ENCODE measurements at regions not wholly inside any gene's neighbourhood (a gene's known extent, or its start where the extent isn't known, plus 50 kb on each side); places are given as distances from the start of the nearest gene placed in this dataset.
A peak's percentile ranks its signal among the peaks of the same experiment; 100 is the strongest.

GRCh38 chr9:95796029-95796428 lies 79.5 kb upstream of the ERCC6L2 start:
- Histone ChIP-seq H3K9me3 (ENCODE audit: control insufficient read depth in 2 of 2, low read length in 2 of 2) (no peaks in the 10 kb centered on the region), H3K4me3 (ENCODE audit: low read depth, low read length) (no peak overlapping the region), H3K36me3 (ENCODE audit: control insufficient read depth, insufficient read depth, low read length) (no peaks in the 10 kb centered on the region), H3K27ac (ENCODE audit: insufficient read depth, low read length, poor library complexity, severe bottlenecking) (no peak overlapping the region), H3K4me1 (ENCODE audit: control insufficient read depth, insufficient read depth, low read length, poor library complexity, severe bottlenecking) (no peaks in the 10 kb centered on the region), H3K27me3 (ENCODE audit: control insufficient read depth, insufficient read depth, low read length) (peaks cover 6% of the 10 kb centered on the region)
- H3K4me3 Mint-ChIP-seq: no peak overlapping the region
- no peaks in the 10 kb centered on the region for H3K36me3 Mint-ChIP-seq
- DNase-seq (no peak), ATAC-seq (ENCODE audit: low read depth in 2 of 2) (no peak)
- H3K9me3 Mint-ChIP-seq: peaks cover 0 to 3% (median 0%) of the 10 kb centered on the region in 7 donors
- no peak overlapping the region for H3K27ac Mint-ChIP-seq
- peaks cover 15% of the 10 kb centered on the region for H3K27me3 Mint-ChIP-seq
- no peaks in the 10 kb centered on the region for H3K4me1 Mint-ChIP-seq

- no peaks in the 10 kb centered on the region for H3K36me3 ChIP-seq (ENCODE audit: control insufficient read depth, insufficient read depth, low read length)
Observed at GRCh38 chr9:95793924-95794828, 81.3 kb upstream of the ERCC6L2 start.

GRCh38 chr9:95791695-95792094 lies 83.8 kb upstream of the ERCC6L2 start:
- DNase-seq: no peak
- ATAC-seq (ENCODE audit: low read depth in 2 of 2): no peak
- no peak overlapping the region for H3K4me3 ChIP-seq (ENCODE audit: low read depth, low read length)
- H3K4me1 ChIP-seq (ENCODE audit: control insufficient read depth, insufficient read depth, low read length, poor library complexity, severe bottlenecking): no peaks in the 10 kb centered on the region
- no peaks in the 10 kb centered on the region for H3K27me3 ChIP-seq (ENCODE audit: control insufficient read depth, insufficient read depth, low read length)
- no peak overlapping the region for H3K4me3 Mint-ChIP-seq
- no peaks in the 10 kb centered on the region for H3K36me3 Mint-ChIP-seq
- H3K9me3 ChIP-seq (ENCODE audit: control insufficient read depth in 2 of 2, low read length in 2 of 2): no peaks in the 10 kb centered on the region
- H3K4me1 Mint-ChIP-seq: no peaks in the 10 kb centered on the region
- peaks cover 0 to 3% (median 0%) of the 10 kb centered on the region in 7 donors for H3K9me3 Mint-ChIP-seq
- H3K27me3 Mint-ChIP-seq: no peaks in the 10 kb centered on the region
- H3K36me3 ChIP-seq (ENCODE audit: control insufficient read depth, insufficient read depth, low read length): no peaks in the 10 kb centered on the region
- no peak overlapping the region for H3K27ac ChIP-seq (ENCODE audit: insufficient read depth, low read length, poor library complexity, severe bottlenecking)
- H3K27ac Mint-ChIP-seq: no peak overlapping the region

More at GRCh38 chr9:95793924-95794828, 81.3 kb upstream of the ERCC6L2 start:
- peak overlapping the region in 1 of 3 donors; percentile 49 for H3K27ac Mint-ChIP-seq
- H3K4me3 ChIP-seq (ENCODE audit: low read depth, low read length): no peak overlapping the region
- no peak overlapping the region for H3K27ac ChIP-seq (ENCODE audit: insufficient read depth, low read length, poor library complexity, severe bottlenecking)
- H3K27me3 Mint-ChIP-seq: peaks cover 5% of the 10 kb centered on the region
- H3K4me1 Mint-ChIP-seq: no peaks in the 10 kb centered on the region
- peaks cover 2% of the 10 kb centered on the region for H3K27me3 ChIP-seq (ENCODE audit: control insufficient read depth, insufficient read depth, low read length)
- H3K9me3 Mint-ChIP-seq: peaks cover 0 to 3% (median 0%) of the 10 kb centered on the region in 7 donors
- H3K36me3 Mint-ChIP-seq: no peaks in the 10 kb centered on the region
- no peak for ATAC-seq (ENCODE audit: low read depth in 2 of 2)
- no peaks in the 10 kb centered on the region for H3K9me3 ChIP-seq (ENCODE audit: control insufficient read depth in 2 of 2, low read length in 2 of 2)
- no peak for DNase-seq
- H3K4me1 ChIP-seq (ENCODE audit: control insufficient read depth, insufficient read depth, low read length, poor library complexity, severe bottlenecking): no peaks in the 10 kb centered on the region
- H3K4me3 Mint-ChIP-seq: no peak overlapping the region

- H3K27ac ChIP-seq (ENCODE audit: insufficient read depth, low read length, poor library complexity, severe bottlenecking): no peak overlapping the region
- Mint-ChIP-seq H3K9me3 (peaks cover 0 to 3% (median 0%) of the 10 kb centered on the region in 7 donors), H3K27me3 (no peaks in the 10 kb centered on the region), H3K4me1 (no peaks in the 10 kb centered on the region), H3K36me3 (no peaks in the 10 kb centered on the region), H3K4me3 (no peak overlapping the region), H3K27ac (no peak overlapping the region)
- H3K4me1 ChIP-seq (ENCODE audit: control insufficient read depth, insufficient read depth, low read length, poor library complexity, severe bottlenecking): no peaks in the 10 kb centered on the region
- H3K36me3 ChIP-seq (ENCODE audit: control insufficient read depth, insufficient read depth, low read length): no peaks in the 10 kb centered on the region
- H3K4me3 ChIP-seq (ENCODE audit: low read depth, low read length): no peak overlapping the region
- DNase-seq: no peak
- no peak for ATAC-seq (ENCODE audit: low read depth in 2 of 2)
- H3K27me3 ChIP-seq (ENCODE audit: control insufficient read depth, insufficient read depth, low read length): no peaks in the 10 kb centered on the region
- H3K9me3 ChIP-seq (ENCODE audit: control insufficient read depth in 2 of 2, low read length in 2 of 2): no peaks in the 10 kb centered on the region
Observed at GRCh38 chr9:95791286-95791685, 84.2 kb upstream of the ERCC6L2 start.

GRCh38 chr9:95788521-95788991 lies 86.9 kb upstream of the ERCC6L2 start:
- no peak overlapping the region for H3K4me3 ChIP-seq (ENCODE audit: low read depth, low read length)

GRCh38 chr9:95788021-95788420 lies 87.5 kb upstream of the ERCC6L2 start:
- H3K27ac Mint-ChIP-seq: peak overlapping the region in 1 of 3 donors; percentile 9
- no peak for ATAC-seq (ENCODE audit: low read depth in 2 of 2)
- no peaks in the 10 kb centered on the region for H3K27me3 Mint-ChIP-seq
- H3K36me3 Mint-ChIP-seq: no peaks in the 10 kb centered on the region
- H3K9me3 ChIP-seq (ENCODE audit: control insufficient read depth in 2 of 2, low read length in 2 of 2): no peaks in the 10 kb centered on the region
- DNase-seq: no peak
- no peaks in the 10 kb centered on the region for H3K4me1 ChIP-seq (ENCODE audit: control insufficient read depth, insufficient read depth, low read length, poor library complexity, severe bottlenecking)
- no peaks in the 10 kb centered on the region for H3K36me3 ChIP-seq (ENCODE audit: control insufficient read depth, insufficient read depth, low read length)
- no peaks in the 10 kb centered on the region for H3K4me1 Mint-ChIP-seq
- H3K4me3 ChIP-seq (ENCODE audit: low read depth, low read length): no peak overlapping the region
- H3K27me3 ChIP-seq (ENCODE audit: control insufficient read depth, insufficient read depth, low read length): no peaks in the 10 kb centered on the region
- H3K9me3 Mint-ChIP-seq: peaks cover 0 to 3% (median 0%) of the 10 kb centered on the region in 7 donors
- H3K27ac ChIP-seq (ENCODE audit: insufficient read depth, low read length, poor library complexity, severe bottlenecking): no peak overlapping the region
- no peak overlapping the region for H3K4me3 Mint-ChIP-seq

More at GRCh38 chr9:95788521-95788991, 86.9 kb upstream of the ERCC6L2 start:
- H3K9me3 Mint-ChIP-seq: peaks cover 0 to 3% (median 0%) of the 10 kb centered on the region in 7 donors
- H3K4me1 Mint-ChIP-seq: no peaks in the 10 kb centered on the region
- Histone ChIP-seq H3K36me3 (ENCODE audit: control insufficient read depth, insufficient read depth, low read length) (no peaks in the 10 kb centered on the region), H3K27me3 (ENCODE audit: control insufficient read depth, insufficient read depth, low read length) (no peaks in the 10 kb centered on the region), H3K9me3 (ENCODE audit: control insufficient read depth in 2 of 2, low read length in 2 of 2) (no peaks in the 10 kb centered on the region), H3K27ac (ENCODE audit: insufficient read depth, low read length, poor library complexity, severe bottlenecking) (no peak overlapping the region), H3K4me1 (ENCODE audit: control insufficient read depth, insufficient read depth, low read length, poor library complexity, severe bottlenecking) (no peaks in the 10 kb centered on the region)
- H3K4me3 Mint-ChIP-seq: no peak overlapping the region
- DNase-seq (no peak), ATAC-seq (ENCODE audit: low read depth in 2 of 2) (no peak)
- no peaks in the 10 kb centered on the region for H3K27me3 Mint-ChIP-seq
- no peaks in the 10 kb centered on the region for H3K36me3 Mint-ChIP-seq
- H3K27ac Mint-ChIP-seq: no peak overlapping the region

- H3K9me3 ChIP-seq (ENCODE audit: control insufficient read depth in 2 of 2, low read length in 2 of 2): no peaks in the 10 kb centered on the region
- H3K4me3 ChIP-seq (ENCODE audit: low read depth, low read length): no peak overlapping the region
- no peak for ATAC-seq (ENCODE audit: low read depth in 2 of 2)
- H3K4me1 ChIP-seq (ENCODE audit: control insufficient read depth, insufficient read depth, low read length, poor library complexity, severe bottlenecking): no peaks in the 10 kb centered on the region
- H3K36me3 ChIP-seq (ENCODE audit: control insufficient read depth, insufficient read depth, low read length): no peaks in the 10 kb centered on the region
- H3K27me3 Mint-ChIP-seq: no peaks in the 10 kb centered on the region
- H3K27ac ChIP-seq (ENCODE audit: insufficient read depth, low read length, poor library complexity, severe bottlenecking): no peak overlapping the region
- no peak overlapping the region for H3K27ac Mint-ChIP-seq
- no peak for DNase-seq
- no peaks in the 10 kb centered on the region for H3K4me1 Mint-ChIP-seq
- no peaks in the 10 kb centered on the region for H3K27me3 ChIP-seq (ENCODE audit: control insufficient read depth, insufficient read depth, low read length)
- H3K4me3 Mint-ChIP-seq: no peak overlapping the region
- H3K9me3 Mint-ChIP-seq: peaks cover 0 to 1% (median 0%) of the 10 kb centered on the region in 7 donors
- no peaks in the 10 kb centered on the region for H3K36me3 Mint-ChIP-seq
Observed at GRCh38 chr9:95785209-95785608, 90.3 kb upstream of the ERCC6L2 start.

GRCh38 chr9:95784318-95784717 lies 91.2 kb upstream of the ERCC6L2 start:
- DNase-seq: no peak
- Mint-ChIP-seq H3K4me1 (no peaks in the 10 kb centered on the region), H3K4me3 (no peak overlapping the region), H3K36me3 (no peaks in the 10 kb centered on the region), H3K9me3 (peaks cover 0 to 1% (median 0%) of the 10 kb centered on the region in 7 donors), H3K27ac (no peak overlapping the region), H3K27me3 (no peaks in the 10 kb centered on the region)
- Histone ChIP-seq H3K4me3 (ENCODE audit: low read depth, low read length) (no peak overlapping the region), H3K27me3 (ENCODE audit: control insufficient read depth, insufficient read depth, low read length) (no peaks in the 10 kb centered on the region), H3K27ac (ENCODE audit: insufficient read depth, low read length, poor library complexity, severe bottlenecking) (no peak overlapping the region), H3K4me1 (ENCODE audit: control insufficient read depth, insufficient read depth, low read length, poor library complexity, severe bottlenecking) (no peaks in the 10 kb centered on the region), H3K36me3 (ENCODE audit: control insufficient read depth, insufficient read depth, low read length) (no peaks in the 10 kb centered on the region), H3K9me3 (ENCODE audit: control insufficient read depth in 2 of 2, low read length in 2 of 2) (no peaks in the 10 kb centered on the region)
- ATAC-seq (ENCODE audit: low read depth in 2 of 2): no peak
